COR-L47 (cell line): ENCODE measurements at regions not wholly inside any gene's neighbourhood (a gene's known extent, or its start where the extent isn't known, plus 50 kb on each side); places are given as distances from the start of the nearest gene placed in this dataset.
"Not testable (repeated sequence)": the region's sequence is repeated elsewhere in the genome, so short reads cannot be mapped to it uniquely, and the experiment has no call there.

Experiments
- DNase-seq: peaks from one replicate; lab custom pipeline; 2025; lab: John Stamatoyannopoulos, UW

DNA sequence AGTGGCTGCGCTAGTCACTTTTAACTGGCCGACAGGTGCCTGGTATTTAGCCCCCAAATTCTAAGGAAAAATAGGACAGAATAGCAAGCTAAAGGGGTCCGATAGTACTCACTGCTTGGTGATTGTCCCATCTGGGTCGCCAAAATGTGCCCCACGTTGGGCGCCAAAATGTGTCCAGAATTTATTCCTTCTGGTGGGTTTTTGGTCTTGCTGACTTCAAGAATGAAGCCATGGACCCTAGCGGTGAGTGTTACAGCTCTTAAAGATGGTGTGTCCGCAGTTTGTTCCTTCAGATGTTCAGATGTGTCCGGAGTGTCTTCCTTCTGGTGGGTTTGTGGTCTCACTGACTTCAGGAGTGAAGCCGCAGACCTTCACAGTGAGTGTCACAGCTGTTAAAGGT is 144.8 kb upstream of the XIRP2 start:
- DNase-seq = not testable (repeated sequence)

DNA sequence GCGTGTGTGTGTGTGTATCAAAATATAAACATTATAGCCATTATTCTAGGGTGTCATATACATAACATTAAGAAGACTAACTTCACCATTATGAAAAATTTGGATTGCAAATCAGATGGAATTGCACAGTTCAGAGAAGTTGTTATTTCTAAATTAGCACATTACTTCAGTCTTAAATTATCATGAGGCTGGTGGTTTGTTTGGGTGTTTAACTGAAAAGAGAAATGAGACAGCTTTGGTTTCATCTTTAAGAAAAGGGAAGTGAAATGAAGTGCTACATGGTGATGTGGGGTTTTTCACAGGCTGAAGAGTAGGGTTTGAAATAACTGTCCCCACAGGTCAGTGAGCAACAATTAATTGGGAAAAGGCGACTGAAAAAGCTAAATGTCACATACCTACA is 161.2 kb upstream of the XIRP2 start:
- DNase-seq = no peak

DNA sequence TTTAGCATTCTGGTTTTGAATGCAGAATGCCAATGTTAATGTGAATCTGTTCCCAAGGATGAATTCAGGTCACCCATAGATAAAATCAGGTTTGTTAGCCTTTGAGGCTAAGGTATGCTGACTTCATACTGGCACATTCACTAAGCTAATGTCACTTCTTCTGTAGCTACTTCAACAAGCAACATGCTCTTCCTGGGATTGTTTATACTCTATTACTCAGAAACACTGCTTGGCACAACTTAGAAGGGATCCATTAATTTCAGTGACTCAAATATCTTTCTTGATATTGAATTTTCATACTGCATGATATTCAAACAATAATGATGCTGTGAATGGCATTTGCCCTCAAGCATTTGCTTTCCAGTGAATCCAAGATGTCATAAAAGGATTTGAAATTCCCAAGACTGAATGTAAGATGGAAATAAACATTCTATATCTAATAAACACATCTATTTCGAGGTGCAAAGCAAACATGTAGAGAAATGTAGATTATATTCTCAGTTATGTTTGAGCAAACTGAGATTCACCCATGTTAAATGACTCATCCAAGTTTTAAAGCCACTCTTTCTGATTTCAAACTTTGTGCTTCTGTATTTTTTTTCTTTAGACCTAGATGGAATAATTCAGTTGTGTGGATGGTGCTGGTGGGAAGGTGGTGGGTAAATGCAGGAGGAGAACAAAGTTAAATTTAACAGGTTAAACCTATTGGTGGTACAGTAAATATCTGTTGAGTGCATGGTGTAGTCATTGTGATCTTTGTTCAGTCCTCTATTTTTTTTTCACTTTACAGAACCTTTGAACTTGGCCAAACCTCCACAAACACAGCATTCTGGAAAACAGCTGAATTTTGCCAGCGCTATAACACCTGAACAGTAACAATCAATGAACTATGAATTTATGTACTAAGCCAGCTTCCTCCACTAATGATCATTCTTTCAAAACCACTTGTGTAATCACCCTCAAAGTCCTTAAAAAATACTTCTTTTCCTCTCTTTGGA is 162.1 kb upstream of the XIRP2 start:
- no peak for DNase-seq

DNA sequence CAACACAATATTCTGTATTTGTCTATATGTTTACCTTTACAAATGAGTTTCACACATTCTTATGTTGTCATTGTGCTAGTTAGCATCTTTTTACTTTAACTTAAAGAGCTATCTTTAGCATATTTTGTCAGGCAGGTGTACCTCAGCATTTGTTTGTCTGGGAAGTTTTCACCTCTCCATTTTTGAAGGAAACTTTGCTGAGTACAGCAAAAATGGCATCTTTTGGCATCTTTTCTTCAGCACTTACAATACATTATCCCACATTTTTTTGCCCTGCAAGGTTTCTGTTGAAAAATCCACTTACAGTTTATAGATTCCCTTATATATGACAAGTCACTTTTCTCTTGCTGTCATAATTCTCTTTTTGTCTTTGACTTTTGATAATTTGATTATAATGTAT is 171.3 kb upstream of the XIRP2 start:
- no peak for DNase-seq

DNA sequence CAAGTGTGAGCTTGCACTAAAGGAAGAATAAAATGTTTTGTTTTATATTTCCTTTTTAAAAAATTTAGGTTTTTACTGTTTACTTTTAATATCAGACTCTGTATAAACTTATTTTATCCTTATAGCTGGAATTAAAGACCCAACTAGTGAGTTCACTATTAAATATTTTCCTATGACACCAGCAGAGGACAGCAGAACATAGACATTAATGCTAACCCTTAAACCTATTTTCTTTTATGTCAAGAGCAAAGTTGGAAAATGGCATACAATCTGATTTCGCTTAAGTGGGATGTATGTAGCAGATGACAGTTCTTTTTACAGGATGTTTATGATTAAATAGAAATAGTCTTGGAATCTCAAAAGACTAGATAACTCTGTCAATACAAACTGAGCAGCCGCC is 188.2 kb upstream of the XIRP2 start:
- no peak for DNase-seq

DNA sequence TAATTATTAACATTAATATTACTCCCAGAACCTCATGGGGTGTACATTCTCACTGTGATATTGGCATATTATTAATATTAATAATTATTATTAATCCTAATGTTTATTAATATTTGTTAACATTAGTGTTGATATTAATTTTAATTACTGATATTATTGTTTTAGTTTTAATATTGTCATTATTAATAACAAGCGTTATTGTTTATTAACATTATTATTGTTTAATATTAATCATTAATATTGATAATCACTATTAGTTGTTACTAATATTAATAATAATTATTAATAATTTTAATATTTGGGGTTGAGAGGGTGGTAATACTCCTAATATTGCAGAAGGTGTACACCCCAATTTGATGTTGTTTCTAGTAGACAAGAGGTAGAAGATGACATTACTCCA is 193.1 kb upstream of the XIRP2 start:
- DNase-seq = no peak

DNA sequence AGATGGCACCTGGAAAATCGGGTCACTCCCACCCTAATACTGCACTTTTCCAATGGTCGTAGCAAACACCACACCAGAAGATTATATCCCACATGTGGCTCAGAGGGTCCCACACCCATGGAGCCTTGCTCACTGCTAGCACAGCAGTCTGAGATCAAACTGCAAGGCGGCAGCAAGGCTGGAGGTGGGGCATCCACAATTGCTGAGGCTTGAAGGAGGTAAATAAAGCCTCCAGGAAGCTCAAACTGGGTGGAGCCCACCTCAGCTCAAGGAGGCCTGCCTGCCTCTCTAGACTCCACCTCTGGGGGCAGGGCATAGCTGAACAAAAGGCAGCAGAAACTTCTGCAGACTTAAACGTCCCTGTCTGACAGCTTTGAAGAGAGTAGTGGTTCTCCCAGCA is 192.0 kb upstream of the SCN7A start:
- not testable (repeated sequence) for DNase-seq

DNA sequence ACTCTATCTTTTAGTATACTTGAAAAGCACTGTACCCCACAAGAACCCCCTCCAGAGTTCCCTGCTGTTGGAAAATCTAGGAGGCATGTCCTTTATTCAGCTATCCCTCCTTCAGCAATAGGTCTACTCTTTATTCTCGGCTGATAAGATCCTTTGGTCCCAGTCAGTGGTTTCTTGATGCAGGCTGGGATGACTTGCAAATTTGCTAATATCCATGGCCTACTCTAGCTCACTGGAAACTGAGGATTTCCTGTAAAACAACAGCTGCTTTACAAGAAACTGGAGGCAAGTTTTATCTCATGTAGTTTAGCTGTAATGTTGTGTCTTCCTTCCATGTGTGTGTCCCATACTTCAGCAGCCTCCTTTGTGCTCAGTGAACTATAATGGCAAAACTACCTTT is 183.9 kb upstream of the SCN7A start:
- no peak for DNase-seq

DNA sequence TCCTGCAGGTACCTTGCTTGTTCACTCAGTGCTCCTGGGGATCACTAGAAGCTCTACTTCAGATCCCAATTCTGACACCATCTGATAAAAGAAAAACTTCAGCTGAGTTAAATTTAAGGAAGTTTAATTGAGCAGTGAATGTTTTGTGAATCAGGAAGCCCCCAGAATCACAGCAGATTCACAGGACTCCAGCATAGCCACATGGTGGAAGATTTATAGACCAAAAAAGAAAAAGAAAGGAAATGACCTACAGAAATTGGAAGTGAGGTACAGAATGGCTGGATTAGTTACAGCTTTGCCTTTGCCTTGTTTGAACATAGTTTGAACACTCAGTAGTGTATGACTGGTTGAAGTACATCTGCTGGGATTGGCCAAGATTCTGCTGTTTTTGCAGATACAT is 182.7 kb upstream of the SCN7A start:
- no peak for DNase-seq

DNA sequence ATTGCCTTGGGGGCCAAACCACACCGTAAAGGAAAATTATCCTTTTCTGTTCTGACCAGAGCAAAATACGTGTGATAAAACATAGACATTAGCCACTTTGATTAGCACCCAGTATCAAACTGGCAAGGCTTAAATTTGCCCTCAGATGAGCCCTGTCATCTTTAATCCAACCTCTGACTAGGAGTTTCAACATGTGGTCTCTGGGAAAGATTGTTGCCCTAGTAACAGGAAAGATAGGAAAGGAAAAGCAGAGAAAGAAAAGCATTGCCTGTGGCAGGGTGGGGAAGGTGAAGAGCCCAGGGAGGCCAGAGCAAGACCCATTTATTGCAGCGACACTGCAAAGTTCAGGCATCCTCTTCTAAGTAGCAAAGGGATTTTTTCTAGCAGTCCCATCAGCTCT is 181.5 kb upstream of the SCN7A start:
- DNase-seq = no peak

DNA sequence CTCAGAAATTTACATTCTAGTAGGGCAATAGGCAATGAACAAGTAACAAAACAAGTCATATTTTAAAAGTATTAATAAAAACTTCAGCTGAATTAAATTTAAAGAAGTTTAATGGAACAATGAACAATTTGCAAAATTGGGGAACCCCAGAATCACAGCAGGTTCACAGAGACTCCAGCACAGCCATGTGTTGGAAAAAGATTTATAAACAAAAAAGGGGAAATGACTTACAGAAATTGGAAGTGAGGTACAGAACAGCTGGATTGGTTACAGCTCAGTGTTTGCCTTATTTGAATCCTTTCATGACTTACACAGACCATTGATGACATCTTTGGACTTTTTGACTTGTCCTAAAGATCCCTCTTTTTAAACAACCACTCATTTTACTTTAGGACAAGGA is 179.9 kb upstream of the SCN7A start:
- DNase-seq = no peak

DNA sequence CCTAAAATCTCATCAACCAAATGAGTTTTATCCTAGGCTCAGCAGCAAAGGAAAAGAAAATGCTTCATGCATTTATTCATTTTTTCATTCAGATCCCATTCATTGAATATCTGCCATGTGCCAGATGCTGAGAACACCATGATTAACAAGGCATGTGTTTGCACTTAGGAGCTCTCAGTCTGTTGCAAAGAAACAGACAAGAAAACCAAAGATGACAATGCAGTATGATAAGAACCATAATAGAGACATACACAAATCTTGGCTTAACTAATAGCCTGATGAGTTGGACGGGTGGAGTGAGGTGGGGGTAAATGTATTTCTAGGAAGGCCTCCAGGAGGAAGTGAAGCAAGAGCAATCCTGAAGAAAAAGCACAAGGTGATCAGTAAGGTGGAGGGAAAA is 177.8 kb upstream of the SCN7A start:
- no peak for DNase-seq

DNA sequence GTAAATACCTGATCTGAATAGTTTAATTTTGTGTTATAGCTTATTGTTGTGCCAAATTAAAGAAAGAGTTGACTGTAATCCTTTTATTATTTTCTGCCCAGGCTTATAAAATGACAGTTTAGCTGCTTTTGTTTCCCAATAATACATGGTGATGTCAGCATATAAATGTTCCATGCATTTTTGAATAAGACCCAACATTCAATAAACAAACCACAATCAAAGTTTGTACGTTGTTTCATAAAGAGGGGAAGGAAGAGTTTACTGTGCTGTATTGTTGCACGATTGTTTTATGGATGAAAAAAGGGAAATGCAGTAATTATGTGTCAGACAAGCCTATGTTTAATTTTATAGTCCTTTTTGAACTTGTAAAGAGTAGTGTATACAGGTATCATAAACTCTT is 177.2 kb upstream of the SCN7A start:
- DNase-seq = no peak

DNA sequence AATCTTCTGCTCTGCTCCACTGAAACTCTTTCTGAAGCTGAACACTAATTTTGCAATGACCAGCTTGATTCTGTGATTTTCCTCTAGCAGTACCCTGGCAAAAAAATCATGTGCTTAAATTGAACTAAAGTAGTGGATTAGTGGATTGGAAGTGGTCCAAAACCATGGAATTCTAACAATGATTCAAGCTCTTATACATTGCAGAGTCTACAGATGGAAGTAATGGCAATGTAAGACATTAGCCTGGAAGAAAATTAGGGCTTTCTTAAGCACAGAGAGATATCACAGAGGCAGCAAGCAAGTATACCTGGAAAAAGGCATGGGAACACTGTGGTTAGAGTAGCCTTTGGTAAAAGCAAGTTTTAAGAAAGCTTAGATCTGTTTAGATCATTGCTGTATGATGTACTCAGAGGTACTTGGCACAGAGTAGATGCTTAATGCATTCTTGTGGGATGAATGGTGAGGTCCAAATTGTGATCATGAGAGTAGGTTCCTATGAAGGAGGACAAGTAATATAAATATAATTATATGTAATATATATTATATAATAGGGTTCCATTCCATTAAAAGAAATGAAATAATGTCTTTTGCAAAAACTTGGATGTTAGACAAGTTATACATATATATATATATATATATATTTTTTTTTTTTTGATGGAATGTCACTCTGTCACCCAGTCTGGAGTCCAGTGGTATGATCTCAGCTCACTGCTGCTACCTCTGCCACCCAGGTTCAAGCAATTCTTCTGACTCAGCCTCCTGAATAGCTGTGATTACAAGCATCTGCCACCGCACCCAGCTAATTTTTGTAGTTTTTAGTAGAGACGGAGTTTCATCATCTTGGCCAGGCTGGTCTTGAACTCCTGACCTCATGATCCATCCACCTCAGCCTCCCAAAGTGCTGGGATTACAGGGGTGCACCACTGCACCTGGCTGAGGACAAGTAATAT is 172.2 kb upstream of the SCN7A start:
- no peak for DNase-seq

DNA sequence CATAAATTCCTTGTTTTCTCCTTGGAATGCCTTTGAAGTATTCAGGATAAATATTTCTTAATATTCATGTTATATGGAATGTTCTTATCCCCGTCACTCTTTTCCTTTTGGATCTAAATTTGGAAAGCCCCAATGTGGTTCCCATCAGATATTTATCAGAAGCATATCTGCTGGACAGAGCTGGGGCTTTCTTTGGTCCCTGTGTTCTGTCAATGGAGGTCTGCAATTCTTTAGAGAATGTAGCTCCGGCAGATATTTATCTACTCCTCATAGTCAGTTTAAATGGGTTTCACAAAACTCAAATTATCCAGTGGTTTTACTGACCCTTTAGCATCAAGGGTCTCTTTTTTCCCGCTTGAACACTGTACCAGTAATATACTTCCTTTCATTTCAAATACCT is 167.8 kb upstream of the SCN7A start:
- DNase-seq = no peak

DNA sequence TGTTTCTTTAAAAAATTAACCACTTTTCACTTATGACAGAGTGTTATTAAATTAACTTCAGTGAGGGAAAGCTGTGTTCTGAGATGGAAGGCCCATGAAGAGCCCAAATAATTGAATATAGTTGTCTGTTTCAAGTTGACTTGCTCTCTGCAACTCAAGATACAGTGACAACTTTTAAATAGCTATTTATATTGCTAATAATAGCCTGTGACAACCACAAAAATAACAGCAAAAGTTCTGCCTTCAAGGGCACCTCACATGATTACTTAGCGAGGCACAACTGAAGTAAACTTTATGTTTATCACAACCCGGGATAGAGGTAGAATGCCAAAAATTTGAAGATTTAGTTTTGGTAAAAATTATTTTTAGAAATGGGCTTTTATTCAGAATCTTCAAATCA is 167.3 kb upstream of the SCN7A start:
- DNase-seq = no peak

DNA sequence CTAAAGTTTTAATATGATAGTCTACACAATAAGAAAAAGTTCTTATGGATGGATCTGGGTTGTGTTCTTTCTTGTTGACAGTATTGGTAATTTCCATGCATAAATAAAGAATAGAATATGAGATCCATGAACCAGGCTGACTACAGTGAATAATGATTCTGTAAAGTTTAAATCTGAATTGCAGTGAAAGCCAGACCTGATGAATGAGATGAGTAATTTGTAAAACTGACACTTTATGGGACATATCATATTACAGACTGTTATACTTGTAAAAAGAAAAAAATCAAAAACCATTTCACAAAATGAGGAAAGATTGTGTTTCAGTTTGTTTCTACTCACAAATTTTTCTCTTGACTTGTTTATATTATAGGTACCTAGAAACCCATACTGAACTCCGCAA is 164.9 kb upstream of the SCN7A start:
- no peak for DNase-seq

DNA sequence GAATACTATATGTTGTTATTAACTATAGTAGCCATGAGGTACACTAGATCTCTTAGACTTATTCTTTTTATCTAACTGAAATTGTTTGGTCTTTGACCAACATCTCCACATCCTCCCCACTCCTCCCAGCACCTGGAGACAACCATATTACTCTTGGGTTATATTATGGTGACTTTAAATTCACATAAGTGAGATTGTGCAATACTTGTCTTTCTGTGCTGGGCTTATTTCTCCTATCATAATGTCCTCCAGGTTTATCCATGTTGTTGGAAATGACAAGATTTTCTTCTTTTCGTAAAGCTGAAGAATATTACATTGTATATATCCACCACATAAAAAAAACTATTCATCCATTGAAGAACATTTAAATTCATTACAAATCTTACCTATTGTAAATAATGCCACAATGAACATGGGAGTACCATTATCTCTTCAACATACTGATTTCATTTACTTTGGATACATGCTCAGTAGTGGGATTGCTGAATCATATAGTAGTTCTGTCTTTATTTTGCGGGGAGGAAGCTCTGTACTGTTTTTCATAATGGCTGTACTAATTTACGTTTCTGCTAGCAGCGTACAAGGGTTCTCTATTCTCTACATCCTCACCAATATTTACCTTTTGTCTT is 159.2 kb upstream of the SCN7A start:
- peak; percentile 87 for DNase-seq

DNA sequence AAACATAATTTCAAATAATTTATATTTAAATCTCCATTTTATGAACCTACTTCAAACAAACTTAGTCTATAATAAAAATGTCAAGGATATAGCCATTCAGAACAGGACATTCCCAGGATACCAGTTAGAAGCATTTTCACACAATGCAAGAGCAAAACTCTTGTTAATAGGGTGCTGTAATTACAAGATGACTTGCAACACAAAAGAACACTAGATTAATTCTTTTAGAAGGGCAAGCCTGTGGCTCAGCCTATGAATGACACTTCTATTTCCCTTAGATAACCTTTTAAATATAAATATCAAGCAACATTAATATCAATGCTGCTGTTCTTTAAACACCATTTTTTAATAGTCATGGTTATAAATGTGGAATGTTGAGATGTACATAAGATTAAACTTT is 157.9 kb upstream of the SCN7A start:
- DNase-seq = no peak

DNA sequence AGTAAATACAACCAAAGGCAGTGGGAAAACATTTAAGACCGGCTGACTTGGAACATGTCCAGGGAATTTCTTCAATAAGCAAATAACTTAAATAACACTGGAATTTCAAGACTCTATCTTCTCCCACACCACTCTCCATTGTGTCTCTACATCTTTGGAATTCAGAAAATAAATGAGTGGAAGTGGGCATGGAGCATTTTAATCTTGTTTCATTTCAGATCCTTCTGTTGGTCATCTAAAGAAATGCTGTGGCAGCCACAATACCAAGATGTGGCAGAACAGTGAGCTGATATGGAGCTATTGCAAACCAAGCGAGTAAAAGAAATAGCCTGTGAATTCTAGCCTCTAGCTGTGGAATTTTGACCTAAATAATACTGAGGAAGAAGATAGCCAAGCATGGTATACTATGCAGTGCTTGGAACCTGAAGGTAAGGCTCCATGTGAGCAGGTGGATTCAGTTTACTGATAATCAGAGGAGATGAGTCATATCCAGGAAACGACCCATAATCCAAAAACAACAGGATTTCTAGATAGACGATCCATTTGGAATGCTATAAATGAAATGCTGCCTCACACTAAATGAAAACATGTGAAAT is 157.1 kb upstream of the SCN7A start:
- peak; percentile 5 for DNase-seq

DNA sequence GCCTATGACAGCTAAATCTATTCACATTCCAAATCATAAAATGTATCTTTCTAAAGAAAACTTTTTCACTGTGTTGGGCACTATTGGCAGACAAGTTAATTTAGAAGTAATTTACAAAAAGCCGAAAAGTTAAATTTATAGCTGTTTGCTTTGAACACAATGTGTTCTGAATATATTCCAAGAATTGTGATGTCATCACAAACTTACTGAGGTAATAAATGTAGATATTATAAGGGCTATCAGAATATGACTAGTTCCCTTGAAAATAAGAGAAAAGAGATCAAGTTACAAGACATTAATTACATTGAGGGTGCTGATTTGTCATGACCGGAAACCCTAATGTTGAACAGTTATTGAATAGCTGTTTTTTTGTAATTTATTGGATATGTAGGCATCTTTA is 153.9 kb upstream of the SCN7A start:
- DNase-seq = no peak

DNA sequence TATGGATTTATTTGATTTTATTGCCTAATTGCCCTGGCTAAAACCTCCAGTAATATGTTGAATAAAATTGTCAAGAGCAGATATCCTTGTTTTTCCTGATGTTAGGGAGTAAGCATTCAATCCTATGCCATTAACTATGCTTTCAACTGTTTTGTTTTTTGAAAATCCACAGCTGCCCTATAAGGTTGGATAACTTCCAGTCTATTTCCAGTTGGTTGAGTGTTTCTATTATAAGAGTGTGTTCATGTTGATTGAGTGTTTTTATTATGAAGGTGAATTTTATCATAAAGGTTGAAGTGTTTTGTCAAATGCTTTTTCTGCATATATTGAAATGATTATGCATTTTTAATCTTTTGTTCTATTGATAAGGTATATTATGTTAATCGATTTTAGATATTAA is 149.9 kb upstream of the SCN7A start:
- no peak for DNase-seq
